HG02973 (cell line): ENCODE measurements at regions not wholly inside any gene's neighbourhood (a gene's known extent, or its start where the extent isn't known, plus 50 kb on each side); places are given as distances from the start of the nearest gene placed in this dataset.
A peak's percentile ranks its signal among the peaks of the same experiment; 100 is the strongest.

Experiments
- ATAC-seq: cut with Tn5 transposase; IDR thresholded peaks from one replicate; pipeline ENCODE4 v1.9.1; 2021; ENCODE audit warnings: moderate library complexity; ENCODE audit not compliant: unreplicated experiment

DNA sequence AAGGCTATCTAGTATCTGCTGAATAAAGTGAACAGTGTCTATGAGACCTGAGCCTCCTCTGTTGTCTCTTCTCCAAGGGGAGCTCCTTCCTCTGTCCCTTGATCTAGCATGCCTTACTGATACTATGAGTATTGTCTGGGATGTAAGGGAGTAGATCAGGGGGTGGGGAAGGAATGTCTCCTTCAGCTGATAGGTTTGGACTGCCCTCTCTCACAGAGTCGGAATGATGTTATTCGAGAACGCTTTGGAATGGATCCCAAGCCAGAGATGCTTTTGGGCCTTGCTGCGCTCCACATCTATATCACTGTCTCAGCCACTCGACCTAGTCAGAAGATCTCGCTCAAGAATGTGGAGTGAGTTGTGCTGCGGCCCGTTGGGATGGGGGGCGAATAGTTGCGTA lies 68.3 kb upstream of the PRPS1 start:
- no peak for ATAC-seq

DNA sequence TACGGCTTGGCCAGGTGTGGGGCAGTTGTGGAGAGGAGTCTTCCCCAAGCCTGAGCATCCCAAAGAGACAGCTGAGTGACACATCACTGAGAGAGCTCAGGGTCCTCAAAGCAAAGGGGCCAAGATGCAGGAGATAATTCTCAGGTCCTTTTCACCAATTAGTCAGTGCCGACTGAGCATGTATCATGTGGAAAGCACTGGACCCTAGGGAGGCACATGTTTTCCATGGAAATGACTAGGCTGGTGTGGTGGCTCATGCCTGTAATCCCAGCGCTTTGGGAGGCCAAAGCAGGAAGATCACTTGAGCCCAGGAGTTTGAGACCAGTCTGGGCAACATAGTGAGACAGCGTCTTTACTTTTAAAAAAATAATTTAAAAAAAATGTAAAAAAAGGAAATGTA lies 67.3 kb upstream of the PRPS1 start:
- ATAC-seq: no peak

DNA sequence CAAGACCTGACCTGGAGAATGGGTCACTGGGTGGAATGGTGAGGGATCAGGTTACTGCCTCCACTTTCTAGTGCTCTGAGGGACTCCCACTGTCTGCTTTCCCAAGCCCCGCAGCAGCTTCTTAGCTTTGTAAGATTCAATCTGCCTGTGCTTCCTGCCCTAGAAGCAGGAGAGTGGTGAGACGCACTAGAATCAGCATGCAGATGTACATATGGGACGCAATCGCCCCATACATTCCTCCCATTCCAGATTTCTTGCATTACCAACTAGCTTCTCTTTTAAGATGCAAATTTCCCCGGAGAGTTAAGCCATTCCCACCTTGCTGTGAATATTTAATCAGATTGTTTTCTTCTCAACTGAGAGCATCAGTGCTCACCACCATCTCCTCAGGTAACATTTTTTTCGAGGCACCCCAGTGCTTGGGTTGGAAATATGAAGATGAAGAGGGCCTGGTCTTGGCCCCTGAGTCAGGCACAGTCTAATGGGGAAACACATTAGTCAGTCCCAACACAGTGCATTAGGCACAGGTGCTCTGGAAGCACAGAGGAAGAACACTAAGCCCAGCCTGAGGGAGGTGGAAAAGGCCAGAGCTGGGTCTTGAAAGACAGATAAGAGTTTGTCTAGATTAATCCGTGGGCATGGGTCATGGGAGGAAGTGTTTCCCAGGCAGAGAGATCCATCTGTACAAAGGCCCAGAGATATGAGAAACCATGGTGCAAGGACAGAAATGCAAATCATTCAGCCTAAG lies 66.7 kb upstream of the PRPS1 start:
- no peak for ATAC-seq

DNA sequence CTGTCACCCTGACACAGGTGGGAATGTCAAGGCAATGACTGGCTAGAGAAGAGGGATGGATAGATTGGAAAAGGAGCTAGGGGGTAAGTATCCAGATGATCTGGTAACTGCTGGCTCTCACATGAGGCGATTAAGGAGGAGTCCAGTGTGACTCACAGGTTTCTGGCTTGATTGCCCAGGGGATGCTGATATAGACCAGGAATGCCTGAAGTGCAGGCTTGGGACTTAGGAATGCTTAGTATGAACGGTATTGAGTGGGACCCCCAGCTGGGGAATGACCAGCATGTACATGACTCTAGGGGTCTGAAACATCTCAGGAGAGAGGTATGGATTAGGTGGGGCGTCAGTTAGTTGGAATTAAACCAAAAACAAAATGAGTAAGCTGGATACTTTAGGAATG lies 65.8 kb upstream of the PRPS1 start:
- ATAC-seq: no peak

DNA sequence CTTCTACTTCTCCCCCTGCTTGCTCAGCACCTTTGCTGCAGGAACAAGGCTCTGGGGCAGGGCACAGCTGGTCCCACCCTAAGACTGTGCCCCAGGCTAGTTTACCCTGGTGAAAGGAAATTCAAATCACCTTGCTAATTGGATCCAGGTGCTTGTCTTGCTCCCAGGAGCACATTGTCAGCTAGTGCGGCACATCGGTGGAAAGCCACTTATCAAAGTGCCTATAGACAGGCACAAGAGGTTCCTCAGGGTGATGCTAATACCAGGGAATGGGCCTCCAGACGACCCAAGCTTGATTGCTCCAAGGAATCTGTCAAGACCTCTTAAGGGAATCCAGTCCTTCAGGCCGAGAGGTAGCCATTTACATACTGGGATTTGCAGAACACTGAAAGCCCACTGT lies 64.5 kb upstream of the PRPS1 start:
- ATAC-seq: no peak

DNA sequence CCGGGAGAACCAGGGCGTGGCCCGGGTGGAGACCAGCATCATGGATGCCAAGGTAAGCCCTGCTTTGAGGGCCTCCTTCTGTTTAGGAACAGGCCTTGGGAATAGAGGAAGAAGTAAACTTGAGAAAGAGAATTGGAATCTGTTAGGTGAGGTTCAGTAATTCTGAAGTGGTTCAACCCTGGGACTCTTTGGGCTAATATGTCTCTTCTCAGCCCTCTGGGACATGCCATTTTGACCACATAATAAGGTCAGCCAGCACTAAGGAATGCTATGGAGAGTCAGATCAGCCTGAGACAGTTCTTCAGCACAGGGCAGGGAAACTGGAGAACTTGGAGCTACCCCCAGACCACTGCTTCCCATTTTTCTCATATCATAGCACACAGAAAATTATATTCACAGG lies 63.3 kb upstream of the PRPS1 start:
- no peak for ATAC-seq

DNA sequence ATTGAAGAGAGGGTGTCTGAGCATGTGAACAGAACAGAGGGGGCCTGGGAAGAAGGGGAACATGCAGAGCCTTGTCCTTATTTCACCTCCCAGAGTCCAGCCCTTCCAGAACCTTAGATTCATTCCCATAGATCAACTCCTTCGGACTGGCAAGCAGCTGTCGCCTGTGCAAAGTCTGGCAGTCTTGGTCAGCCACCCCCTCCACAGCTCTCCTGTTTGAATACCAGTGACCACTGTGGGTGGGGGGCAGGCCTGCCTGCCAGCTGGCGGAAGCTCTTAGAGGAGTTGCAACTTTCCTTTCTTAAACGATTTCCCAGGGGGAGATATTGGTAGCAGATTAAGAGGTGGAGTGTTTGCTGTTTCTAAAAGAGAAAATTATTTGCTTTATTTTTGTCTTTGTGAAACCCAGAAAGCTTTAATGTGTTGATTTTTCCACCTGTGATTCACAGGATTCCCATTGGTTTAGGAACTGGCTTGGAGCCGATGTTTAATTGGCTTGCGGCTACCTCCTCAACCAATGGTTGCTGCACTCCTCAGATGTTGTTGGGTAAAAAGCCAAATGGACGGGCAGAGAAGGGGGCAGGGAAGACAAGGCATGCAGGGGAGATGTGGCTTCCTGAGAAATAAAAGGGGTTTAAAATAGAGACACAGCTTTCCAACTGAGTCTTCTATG lies 62.2 kb upstream of the PRPS1 start:
- no peak for ATAC-seq

DNA sequence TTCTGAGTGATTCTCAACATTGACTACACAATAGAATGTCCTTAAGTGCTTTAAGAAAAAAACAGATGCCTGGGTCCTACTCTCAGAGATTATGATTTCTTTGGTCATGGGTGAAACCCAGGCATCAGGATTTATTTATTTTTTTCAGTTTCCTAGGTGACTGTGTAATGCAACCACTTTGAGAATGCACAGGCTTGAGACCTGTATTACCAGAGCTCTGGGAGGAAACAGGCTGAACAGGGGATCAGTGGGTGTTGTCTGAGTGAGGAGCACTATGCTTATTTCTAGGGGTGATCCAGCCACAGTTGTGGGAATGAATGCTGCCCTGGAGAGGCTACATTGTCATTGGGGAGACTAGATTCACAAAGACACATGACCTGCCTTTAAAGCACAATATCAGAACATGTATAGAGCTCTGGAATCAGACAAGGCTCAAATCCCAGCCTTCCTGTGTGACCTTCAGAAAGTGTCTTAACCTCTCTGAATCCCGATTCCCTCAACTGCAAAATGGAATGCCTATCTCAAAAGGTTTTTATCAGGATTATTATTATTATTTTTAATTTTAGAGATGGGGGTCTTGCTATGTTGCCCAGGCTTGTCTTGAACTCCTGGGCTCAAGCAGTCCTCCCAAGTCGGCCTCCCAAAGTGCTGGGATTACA lies 61.6 kb upstream of the PRPS1 start:
- ATAC-seq: no peak

DNA sequence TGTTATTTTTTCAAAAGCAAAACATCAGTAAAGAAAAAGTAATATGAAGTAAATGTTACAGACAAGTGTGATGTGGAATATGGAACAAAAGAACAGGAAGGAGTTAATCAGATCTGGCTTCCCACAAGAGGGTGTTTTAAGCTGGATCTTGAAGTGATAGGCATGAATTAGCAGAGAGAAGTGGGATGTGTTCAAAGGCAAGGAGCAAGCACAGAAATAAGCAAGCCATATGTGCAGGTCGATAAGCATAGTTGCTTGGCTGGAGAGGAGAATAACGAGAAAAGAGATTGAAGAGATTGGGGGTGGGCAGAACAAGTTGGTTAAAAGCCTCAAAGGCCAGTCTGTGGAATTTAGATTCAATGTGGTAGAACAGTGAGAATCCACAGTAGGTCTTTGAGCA lies 60.9 kb upstream of the PRPS1 start:
- no peak for ATAC-seq

DNA sequence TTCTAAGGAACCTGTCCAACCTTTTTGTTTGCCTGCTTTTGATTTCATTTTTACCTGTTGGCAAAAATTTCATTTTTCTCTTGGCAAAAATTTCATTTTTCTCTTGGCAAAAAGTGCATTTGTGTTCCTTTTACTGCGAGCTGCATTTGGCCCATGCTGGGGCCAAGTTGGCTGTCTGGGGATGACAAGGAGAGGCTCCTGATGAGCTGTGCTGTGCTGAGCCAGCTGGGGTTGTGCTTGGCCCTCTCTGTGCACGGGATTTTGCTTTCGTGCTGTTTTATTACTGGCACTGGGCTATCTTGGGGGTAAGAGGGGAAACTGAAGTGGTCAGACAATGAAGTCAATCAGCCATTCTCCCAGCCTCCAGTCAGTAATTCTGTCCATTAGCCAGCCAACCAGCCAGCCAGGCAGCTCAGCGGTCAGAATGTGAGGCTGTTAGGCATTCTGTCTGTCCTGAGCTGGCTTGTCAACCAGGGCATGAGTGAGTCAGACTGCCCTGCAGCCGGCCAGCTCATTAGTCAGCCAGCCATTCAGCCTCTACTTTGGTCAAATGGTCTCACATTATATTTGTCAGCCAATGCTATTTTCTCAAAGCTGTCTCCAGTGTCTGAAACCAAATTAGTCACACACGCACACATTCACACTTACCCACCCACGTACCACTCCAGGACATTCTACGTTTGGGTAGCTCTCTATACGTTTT lies 56.9 kb upstream of the PRPS1 start:
- ATAC-seq: no peak

DNA sequence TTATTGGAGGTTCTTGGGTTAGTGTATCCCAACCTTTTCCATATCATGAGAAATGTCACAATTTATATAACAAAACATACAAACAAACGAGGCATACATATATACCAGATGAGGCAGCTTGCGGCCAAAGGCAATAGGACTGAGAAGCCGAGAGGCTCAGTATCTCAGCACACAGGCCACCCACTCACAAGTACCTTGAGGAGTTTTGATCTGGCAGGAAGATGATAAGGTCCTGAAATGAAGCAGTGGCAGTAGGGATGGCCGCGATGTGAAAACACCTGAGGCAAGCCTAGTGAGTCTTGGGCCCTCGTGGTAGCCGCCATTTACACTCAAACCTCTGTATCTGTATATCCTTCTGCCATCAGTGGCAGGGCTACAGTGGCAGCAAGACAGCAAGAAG lies 55.3 kb upstream of the PRPS1 start:
- ATAC-seq: no peak

DNA sequence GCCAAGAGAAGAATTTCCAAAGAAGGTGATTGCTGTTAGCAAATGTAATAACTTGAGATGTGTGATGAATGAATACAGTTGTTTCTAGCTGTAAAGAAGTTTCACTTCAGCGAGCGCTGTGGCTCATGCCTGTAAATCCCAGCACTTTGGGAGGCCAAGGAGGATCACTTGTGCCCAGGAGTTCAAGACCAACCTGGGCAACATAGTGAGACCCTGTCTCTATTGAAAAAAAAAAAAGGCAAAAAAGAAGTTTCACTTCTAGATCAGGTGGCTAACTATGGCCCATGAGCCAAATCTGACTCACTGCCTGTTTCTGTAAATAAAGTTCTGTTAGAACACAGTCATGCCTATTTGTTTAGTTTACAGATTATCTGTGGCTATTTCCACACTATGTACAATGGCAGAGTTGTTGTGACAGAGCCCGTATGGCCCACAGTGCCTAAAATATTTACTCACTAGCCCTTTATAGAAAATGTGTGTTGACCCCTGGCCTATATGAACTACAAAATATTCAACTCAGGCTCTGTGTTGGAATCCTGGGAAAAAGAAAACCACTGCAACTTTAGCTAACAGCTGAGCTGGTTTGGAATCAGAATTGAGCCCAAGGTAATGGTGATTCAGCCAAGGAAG lies 54.1 kb upstream of the PRPS1 start:
- ATAC-seq: no peak

DNA sequence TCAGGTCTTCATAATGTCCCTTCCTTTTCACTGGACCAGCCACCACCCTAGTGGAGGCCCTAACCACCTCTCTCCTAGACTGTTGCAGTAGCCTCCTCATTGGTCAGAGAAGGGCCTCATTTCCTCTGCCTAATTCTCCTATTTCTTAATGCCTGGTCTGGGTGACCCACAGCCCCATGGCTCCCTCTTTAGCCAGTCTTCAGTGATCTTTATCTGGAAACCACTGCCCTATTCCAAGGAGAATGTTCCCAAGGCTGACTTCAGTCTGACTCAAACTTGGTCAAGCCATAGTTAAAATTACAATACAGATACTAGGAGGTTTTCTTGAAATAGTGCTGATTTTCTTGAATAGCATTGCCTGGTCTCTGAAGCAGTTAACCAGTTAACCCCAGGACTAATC lies 53.6 kb upstream of the PRPS1 start:
- ATAC-seq: no peak

DNA sequence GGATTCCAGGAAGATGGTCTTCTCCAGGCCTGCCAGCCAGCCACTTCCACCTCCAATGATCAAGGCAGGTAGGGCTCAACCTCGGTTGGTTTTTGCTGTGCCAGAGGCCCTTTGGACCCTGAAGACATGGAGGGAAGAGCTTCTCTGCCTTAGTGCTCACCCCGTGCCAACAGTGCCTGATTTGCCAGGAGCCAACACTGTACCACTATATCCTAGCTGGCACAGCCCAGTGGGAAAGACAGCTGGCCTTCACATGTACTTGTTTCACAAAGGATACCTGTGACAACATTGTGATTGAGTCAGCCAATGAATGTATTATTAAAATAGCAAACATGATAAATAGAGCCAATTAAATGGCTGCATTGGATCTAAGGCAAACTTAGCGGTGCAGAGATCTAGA lies 51.9 kb upstream of the PRPS1 start:
- no peak for ATAC-seq

DNA sequence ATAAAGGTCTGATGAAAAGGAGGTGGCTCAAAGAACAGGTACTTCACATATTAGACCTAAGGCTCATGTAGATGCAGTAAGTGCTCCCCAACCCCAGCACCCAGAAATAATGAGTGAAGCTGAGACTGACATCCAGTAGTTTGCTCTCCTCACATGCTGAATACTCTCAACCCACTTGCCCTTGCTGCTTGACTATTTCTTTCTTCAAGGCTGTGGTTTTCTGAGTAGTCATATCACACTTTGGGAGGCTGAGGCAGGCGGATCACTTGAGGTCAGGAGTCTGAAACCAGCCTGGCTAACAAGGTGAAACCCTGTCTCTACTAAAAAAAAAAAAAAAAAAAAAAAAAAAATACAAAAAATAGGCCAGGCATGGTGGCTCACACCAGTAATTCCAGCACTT lies 51.5 kb upstream of the PRPS1 start:
- ATAC-seq: peak; percentile 84

DNA sequence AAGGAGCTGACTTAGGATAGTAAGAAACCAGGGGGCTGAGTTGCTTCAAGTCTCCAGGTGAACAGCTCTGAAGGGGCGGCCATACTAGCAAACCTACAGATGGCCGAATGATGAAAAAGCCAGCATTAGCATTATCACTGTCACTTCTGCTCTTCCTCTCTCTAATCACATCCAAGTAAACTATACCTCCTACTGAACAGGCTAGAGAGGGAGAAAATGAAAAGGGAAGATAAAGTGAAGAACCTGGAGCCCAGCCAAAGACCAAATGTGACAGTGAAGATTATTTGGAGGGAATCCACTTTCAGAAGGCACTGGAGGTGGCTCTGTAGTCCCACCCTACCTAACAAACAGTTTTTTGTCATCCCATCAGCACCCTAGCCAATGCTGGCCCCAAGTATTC lies 50.4 kb upstream of the PRPS1 start:
- no peak for ATAC-seq
